Stomach (tissue), 4 donors: ENCODE measurements at regions not wholly inside any gene's neighbourhood (a gene's known extent, or its start where the extent isn't known, plus 50 kb on each side); places are given as distances from the start of the nearest gene placed in this dataset.

Experiments used
- EP300 ChIP-seq: sonication (generic); formaldehyde crosslinking; IDR thresholded peaks from one replicate; pipeline ENCODE4 v1.6.1; 2017; ENCODE audit warnings: antibody characterized with exemption
- POLR2AphosphoS5 ChIP-seq, 3 donors: sonication (generic); formaldehyde crosslinking; IDR thresholded peaks; one replicate each; pipeline ENCODE4 v1.6.1; 2016; ENCODE audit warnings: antibody characterized with exemption in 3 of 3
- TF ChIP-seq, protein P1 (sequence below), 7 experiments: fragments of 450-650 bp in 4 of 7; fragments of 200-600 bp in 3 of 7; sonication (generic) in 3 of 7; IDR thresholded peaks; one replicate each; pipeline ENCODE4 v1.5.1; 2016 to 2019; ENCODE audit warnings: antibody characterized with exemption in 7 of 7, control low read depth in 2 of 7, mild to moderate bottlenecking in 1 of 7

DNA sequence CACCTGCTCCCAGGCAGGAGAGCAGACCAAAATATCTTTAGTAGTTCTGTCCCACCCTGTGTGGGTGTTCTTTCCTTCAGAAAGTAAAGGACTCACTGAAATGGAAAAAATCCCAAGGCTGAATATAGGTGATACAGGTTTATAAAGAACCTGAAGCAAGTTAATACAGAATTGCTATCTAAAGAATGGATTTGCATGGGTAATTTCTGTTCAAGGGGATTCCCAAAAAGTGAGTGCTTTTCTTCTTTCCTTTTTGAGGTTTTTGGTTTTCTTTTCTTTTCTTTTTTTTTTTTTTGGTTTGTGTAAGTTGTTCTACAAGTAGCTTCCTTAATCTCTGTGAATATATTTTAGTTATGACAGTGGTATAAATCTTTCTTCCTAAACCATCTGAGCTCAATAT, 560.7 kb upstream of the BOD1L1 start:
- TF ChIP-seq, protein P1, sequence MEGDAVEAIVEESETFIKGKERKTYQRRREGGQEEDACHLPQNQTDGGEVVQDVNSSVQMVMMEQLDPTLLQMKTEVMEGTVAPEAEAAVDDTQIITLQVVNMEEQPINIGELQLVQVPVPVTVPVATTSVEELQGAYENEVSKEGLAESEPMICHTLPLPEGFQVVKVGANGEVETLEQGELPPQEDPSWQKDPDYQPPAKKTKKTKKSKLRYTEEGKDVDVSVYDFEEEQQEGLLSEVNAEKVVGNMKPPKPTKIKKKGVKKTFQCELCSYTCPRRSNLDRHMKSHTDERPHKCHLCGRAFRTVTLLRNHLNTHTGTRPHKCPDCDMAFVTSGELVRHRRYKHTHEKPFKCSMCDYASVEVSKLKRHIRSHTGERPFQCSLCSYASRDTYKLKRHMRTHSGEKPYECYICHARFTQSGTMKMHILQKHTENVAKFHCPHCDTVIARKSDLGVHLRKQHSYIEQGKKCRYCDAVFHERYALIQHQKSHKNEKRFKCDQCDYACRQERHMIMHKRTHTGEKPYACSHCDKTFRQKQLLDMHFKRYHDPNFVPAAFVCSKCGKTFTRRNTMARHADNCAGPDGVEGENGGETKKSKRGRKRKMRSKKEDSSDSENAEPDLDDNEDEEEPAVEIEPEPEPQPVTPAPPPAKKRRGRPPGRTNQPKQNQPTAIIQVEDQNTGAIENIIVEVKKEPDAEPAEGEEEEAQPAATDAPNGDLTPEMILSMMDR (IDR thresholded peaks at IDR 0.05): no peak
- TF ChIP-seq POLR2AphosphoS5 (IDR thresholded peaks at IDR 0.05) (no peak), EP300 (no peak)
